ENCODE measurements at regions not wholly inside any gene's neighbourhood (a gene's known extent, or its start where the extent isn't known, plus 50 kb on each side); places are given as distances from the start of the nearest gene placed in this dataset.
A peak's percentile ranks its signal among the peaks of the same experiment; 100 is the strongest.

DNA sequence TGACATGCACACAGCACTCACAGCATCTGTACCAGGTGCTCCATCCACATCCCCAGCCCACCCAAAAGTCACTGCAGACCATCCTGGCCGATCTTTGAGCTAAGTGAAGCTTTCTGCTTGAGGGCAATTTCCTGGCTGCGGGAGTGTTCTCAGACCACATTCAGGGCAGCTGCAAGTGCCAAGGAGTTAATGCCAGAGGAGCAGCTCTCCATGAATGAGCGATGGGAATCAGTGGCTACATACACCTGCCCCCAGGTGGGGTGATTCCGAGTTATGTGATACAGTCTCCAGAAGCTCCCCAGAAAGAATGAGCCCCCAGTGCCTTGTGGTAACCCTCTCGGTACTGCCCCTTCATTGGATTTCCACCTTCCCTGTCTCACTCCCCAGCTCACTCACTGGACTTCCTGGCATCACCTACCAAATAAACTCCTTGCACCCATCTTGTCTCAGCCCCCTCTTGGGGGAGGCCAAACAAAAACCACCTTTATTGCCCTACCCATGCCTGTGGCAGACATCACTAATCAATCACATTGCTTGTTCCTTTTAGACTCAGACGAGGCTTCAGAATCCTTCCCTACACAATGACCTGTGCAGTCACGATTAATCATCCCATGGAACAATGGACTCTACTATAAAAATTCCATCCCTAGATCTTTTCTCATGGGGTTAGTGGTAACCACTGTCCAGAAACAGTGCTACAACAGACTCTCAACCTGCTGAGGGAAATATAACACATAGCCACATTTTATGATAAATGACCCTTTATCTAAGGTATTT is 121.1 kb downstream of the IRX5 start:
- H3K4me3 ChIP-seq (ENCODE audit: low read depth, low read length): no peak overlapping the region
- no peaks in the 10 kb centered on the region for H3K4me1 ChIP-seq
- TF ChIP-seq, protein P1, sequence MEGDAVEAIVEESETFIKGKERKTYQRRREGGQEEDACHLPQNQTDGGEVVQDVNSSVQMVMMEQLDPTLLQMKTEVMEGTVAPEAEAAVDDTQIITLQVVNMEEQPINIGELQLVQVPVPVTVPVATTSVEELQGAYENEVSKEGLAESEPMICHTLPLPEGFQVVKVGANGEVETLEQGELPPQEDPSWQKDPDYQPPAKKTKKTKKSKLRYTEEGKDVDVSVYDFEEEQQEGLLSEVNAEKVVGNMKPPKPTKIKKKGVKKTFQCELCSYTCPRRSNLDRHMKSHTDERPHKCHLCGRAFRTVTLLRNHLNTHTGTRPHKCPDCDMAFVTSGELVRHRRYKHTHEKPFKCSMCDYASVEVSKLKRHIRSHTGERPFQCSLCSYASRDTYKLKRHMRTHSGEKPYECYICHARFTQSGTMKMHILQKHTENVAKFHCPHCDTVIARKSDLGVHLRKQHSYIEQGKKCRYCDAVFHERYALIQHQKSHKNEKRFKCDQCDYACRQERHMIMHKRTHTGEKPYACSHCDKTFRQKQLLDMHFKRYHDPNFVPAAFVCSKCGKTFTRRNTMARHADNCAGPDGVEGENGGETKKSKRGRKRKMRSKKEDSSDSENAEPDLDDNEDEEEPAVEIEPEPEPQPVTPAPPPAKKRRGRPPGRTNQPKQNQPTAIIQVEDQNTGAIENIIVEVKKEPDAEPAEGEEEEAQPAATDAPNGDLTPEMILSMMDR (IDR thresholded peaks at IDR 0.05; ENCODE audit: low read depth, low read length): no peak
- no peaks in the 10 kb centered on the region for H3K9me3 ChIP-seq
- peaks cover 5% of the 10 kb centered on the region for H3K27me3 ChIP-seq
- no peak for DNase-seq
- H3K36me3 ChIP-seq: no peaks in the 10 kb centered on the region

DNA sequence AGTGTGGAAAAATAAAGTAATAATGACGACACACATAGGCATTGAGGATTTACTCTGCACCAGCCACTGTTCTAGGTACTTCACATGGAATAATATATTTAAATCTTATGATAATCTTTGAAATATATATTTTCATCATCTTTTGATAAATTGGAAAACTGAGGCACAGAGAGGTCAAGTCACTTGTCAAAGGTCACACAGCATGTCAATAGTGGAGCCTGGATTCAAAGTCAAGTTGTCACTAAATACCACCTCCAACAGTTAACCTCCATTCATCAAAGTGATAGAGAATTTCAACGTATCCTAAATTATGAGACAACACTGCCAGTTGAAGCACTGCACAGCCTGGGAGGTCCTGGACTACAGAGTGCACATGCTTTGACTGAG is 121.7 kb downstream of the IRX5 start:
- Histone ChIP-seq H3K36me3 (no peaks in the 10 kb centered on the region), H3K9me3 (no peaks in the 10 kb centered on the region), H3K4me3 (ENCODE audit: low read depth, low read length) (no peak overlapping the region), H3K27me3 (peaks cover 11% of the 10 kb centered on the region), H3K4me1 (no peaks in the 10 kb centered on the region)
- no peak for DNase-seq
- TF ChIP-seq, protein P1 (IDR thresholded peaks at IDR 0.05; ENCODE audit: low read depth, low read length): no peak

DNA sequence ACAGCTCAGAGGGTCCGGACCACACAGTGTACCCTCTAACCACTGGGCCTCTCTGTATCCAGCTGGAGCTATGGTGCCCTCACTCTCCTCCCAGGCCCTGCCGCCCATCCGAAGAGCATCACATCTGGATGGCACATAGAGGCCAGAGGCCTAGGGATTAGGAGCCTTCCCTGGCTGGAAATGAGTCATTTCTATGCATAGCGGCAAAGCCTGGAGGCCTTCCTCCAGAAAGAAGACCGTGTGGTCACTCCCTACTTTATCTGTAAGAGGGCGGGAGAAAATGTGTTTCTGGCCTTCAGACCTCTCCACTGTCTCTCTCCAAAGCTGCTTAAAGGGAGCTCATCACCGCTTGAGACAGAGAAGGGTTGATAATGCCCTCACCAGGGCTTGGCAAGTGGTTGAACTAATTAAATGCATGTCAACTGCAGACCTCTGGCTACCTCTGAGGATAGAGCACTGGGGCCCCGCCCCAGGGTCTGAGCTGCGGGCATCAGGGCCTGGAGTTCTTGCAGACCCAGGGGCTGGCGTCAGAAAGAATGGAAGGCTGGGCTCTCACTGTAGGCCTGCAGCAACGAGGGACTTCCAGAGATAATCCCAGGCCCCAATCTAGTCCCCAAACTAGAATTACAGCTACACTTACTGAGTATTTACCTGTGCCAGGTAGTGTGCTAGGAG is 122.2 kb downstream of the IRX5 start:
- no peak for DNase-seq
- H3K4me3 ChIP-seq (ENCODE audit: low read depth, low read length): no peak overlapping the region
- TF ChIP-seq, protein P1 (IDR thresholded peaks at IDR 0.05; ENCODE audit: low read depth, low read length): no peak
- no peaks in the 10 kb centered on the region for H3K4me1 ChIP-seq
- H3K9me3 ChIP-seq: no peaks in the 10 kb centered on the region
- H3K27me3 ChIP-seq: peaks cover 16% of the 10 kb centered on the region
- H3K36me3 ChIP-seq: no peaks in the 10 kb centered on the region

DNA sequence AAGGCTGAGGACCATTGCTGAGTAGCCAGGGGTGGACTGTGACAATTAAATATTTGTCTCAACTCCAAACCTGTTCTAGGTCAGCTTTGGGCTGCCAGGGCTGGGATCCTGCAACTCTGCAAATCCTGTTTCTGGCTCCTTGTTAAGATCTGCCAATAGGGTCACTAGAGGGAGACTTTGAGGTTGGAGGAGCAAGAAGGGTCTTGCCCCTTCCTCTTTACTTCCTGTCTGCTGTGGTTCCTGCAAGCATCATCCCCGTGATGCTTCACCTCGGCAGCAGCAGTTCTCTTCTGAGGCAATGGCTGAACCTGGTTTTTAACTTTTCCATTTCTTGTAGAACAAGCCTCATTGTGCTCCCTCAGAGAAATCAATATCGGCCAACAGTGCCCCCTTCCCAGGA is 124.6 kb downstream of the IRX5 start:
- TF ChIP-seq, protein P1 (IDR thresholded peaks at IDR 0.05; ENCODE audit: low read depth, low read length): peak; percentile 9; the same call in 1 of the 2 replicates
- Histone ChIP-seq H3K9me3 (no peaks in the 10 kb centered on the region), H3K4me3 (ENCODE audit: low read depth, low read length) (no peak overlapping the region), H3K4me1 (no peaks in the 10 kb centered on the region), H3K27me3 (peaks cover 22% of the 10 kb centered on the region), H3K36me3 (no peaks in the 10 kb centered on the region)
- DNase-seq: no peak

DNA sequence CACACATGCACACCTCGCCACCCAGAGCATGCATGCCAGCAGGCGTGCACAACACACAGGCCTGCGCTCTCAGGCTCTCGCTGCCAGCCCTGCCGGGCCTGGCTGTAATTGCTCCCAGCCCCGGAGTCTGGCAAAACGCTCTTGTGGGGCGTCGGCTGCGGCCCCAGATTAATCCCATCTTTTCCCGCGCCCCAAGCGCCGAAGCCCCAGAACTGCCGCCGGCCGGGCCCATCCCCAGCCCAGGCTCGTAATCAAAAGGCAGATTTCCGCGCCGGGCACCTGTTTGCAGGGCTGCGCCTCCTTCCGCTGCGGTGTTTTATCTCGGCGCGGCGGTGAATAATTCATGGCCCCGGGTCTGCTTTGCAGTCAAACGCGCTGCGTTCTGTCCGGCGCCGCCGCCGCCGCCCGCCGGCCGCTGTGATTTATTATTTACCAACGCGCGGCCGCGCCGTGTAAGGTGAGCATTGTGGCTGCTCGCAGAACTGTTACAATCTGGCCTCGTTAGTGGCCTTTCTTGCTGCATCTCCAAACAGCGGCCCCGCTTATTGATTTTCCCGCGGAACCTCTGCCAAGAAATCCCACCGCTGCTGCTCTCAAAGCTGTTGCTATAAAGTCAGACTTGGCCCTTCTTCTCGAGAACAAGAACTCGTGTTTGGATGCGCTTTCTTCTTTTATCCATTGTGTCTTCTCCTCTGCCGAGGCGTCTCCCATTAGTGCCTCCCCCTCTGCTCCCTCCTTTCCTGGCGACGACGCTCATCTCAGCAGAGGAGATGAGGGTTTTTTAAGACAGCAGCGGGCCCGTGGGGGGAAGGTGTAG is 126.1 kb downstream of the IRX5 start:
- peak overlapping the region; percentile 52 for H3K4me3 ChIP-seq (ENCODE audit: low read depth, low read length)
- TF ChIP-seq, protein P1 (IDR thresholded peaks at IDR 0.05; ENCODE audit: low read depth, low read length): no peak
- no peaks in the 10 kb centered on the region for H3K36me3 ChIP-seq
- H3K9me3 ChIP-seq: no peaks in the 10 kb centered on the region
- no peaks in the 10 kb centered on the region for H3K4me1 ChIP-seq
- peak; percentile 60 for DNase-seq
- peaks cover 22% of the 10 kb centered on the region for H3K27me3 ChIP-seq
